ENCODE measurements at regions not wholly inside any gene's neighbourhood (a gene's known extent, or its start where the extent isn't known, plus 50 kb on each side); places are given as distances from the start of the nearest gene placed in this dataset.

DNA sequence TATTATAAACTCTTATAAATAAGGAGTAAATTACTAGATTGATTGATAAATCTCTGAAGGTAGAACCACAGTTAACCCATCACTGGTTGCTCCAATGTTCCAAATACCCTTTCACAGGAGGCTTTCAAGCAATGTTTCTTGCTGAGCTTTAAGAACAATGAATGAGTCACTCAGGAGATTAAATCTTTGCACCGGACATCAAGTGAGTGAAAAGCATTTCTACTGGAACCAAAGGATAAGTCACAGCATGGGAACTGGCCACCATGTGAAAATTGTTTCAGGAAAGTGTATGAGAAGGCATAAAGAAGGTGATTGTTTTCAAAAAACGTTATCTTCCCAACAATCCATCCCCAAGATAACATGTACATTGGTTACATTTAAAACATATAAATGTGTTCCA, 90.6 kb downstream of the CNTN3 start:
- TF ChIP-seq CTCF (optimal IDR thresholded peaks at IDR 0.05 in 1 of 3, IDR thresholded peaks at IDR 0.05 in 1 of 3, conservative IDR thresholded peaks at IDR 0.05 in 1 of 3; ENCODE audit: extremely low read depth in 1 of 3, insufficient read depth in 2 of 3, low read length in 3 of 3) (no peak), EZH2 (IDR thresholded peaks at IDR 0.05; ENCODE audit: low read length) (no peak)
